BJ (cell line): ENCODE measurements at regions not wholly inside any gene's neighbourhood (a gene's known extent, or its start where the extent isn't known, plus 50 kb on each side); places are given as distances from the start of the nearest gene placed in this dataset.

Experiments
- CTCF ChIA-PET: fragments of 350-600 bp; formaldehyde crosslinking; extraction: SDS; loops from one replicate; lab custom pipeline; 2021; ENCODE audit warnings: antibody characterized with exemption, inconsistent platforms; lab: Yijun Ruan, JAX
- POLR2A ChIA-PET: fragments of 300-600 bp; sonication (Branson Sonifier 250); formaldehyde crosslinking; extraction: SDS; loops from one replicate; lab custom pipeline; 2021; ENCODE audit warnings: antibody characterized with exemption; lab: Charles Lee
- DNase-seq: peaks from one replicate; pipeline ENCODE4 v3.0.0-alpha.2; 2011; ENCODE audit warnings: low read depth
- H3K27me3 ChIP-seq: 2 replicates; pipeline ENCODE4 v1.6.0; 2011; ENCODE audit warnings: low read length; ENCODE audit not compliant: control insufficient read depth, insufficient read depth
- H3K36me3 ChIP-seq: 2 replicates; pipeline ENCODE4 v1.5.1; 2011; ENCODE audit warnings: low read length; ENCODE audit not compliant: control insufficient read depth, insufficient read depth
- H3K4me3 ChIP-seq: 2 replicates; pipeline ENCODE4 v1.5.1; 2011; ENCODE audit warnings: low read depth, mild to moderate bottlenecking, control low read depth, low read length
- CTCF ChIP-seq: IDR thresholded peaks from 2 replicates; pipeline ENCODE4 v1.5.1; 2011; ENCODE audit warnings: low read depth, mild to moderate bottlenecking, control low read depth, inconsistent platforms, low read length, moderate library complexity; ENCODE audit not compliant: insufficient read depth

GRCh38 chr13:58876473-58876872 is 1244.9 kb downstream of the PCDH17 start:
- POLR2A ChIA-PET, result no interaction called here

GRCh38 chr13:58879114-58879513 is 1247.6 kb downstream of the PCDH17 start:
- ChIA-PET POLR2A (no interaction called here), CTCF (no interaction called here)
- Histone ChIP-seq H3K36me3 (no peaks in the 10 kb centered on the region), H3K4me3 (no peak overlapping the region), H3K27me3 (no peaks in the 10 kb centered on the region)
- no peak for TF ChIP-seq CTCF
- DNase-seq, result no peak

More at GRCh38 chr13:58876473-58876872, 1244.9 kb downstream of the PCDH17 start:
- Histone ChIP-seq H3K36me3 (no peaks in the 10 kb centered on the region), H3K27me3 (no peaks in the 10 kb centered on the region), H3K4me3 (no peak overlapping the region)
- CTCF ChIA-PET, result interaction anchor here (1.7 kb wide), 1 partner anchor 22 kb away, joined by 4 read pairs; no protein-coding TSS in a partner anchor
- no peak for TF ChIP-seq CTCF
- no peak for DNase-seq

GRCh38 chr13:58882516-58882915 is 1251.0 kb downstream of the PCDH17 start:
- DNase-seq, result no peak
- TF ChIP-seq CTCF, result no peak
- H3K4me3 ChIP-seq, result no peak overlapping the region
- POLR2A ChIA-PET, result no interaction called here
- no peaks in the 10 kb centered on the region for H3K27me3 ChIP-seq
- H3K36me3 ChIP-seq, result no peaks in the 10 kb centered on the region
- CTCF ChIA-PET, result no interaction called here

- CTCF ChIA-PET, result no interaction called here
- Histone ChIP-seq H3K27me3 (no peaks in the 10 kb centered on the region), H3K36me3 (no peaks in the 10 kb centered on the region), H3K4me3 (no peak overlapping the region)
- no peak for TF ChIP-seq CTCF
- POLR2A ChIA-PET, result no interaction called here
- no peak for DNase-seq
These were observed 1251.9 kb downstream of the PCDH17 start for GRCh38 chr13:58883405-58883804.

GRCh38 chr13:58884353-58885209 is 1253.0 kb downstream of the PCDH17 start:
- H3K4me3 ChIP-seq, result no peak overlapping the region
- POLR2A ChIA-PET, result no interaction called here
- DNase-seq, result no peak
- CTCF ChIA-PET, result interaction anchor here (1.1 kb wide), 1 partner anchor 15 kb away, joined by 3 read pairs; no protein-coding TSS in a partner anchor
- no peaks in the 10 kb centered on the region for H3K36me3 ChIP-seq
- TF ChIP-seq CTCF, result no peak
- no peaks in the 10 kb centered on the region for H3K27me3 ChIP-seq
